GM23248 (cell line): ENCODE measurements at regions not wholly inside any gene's neighbourhood (a gene's known extent, or its start where the extent isn't known, plus 50 kb on each side); places are given as distances from the start of the nearest gene placed in this dataset.

ENCODE experiments used
- DNase-seq: peaks from one replicate; pipeline ENCODE4 v3.0.0-alpha.2; 2015
- H2AFZ ChIP-seq: fragments of 200-600 bp; sonication (generic); 2 replicates; pipeline ENCODE4 v1.6.1; 2016; ENCODE audit warnings: antibody characterized with exemption
- H3F3A ChIP-seq: fragments of 200-600 bp; sonication (generic); 2 replicates; pipeline ENCODE4 v1.6.1; 2016; ENCODE audit warnings: mild to moderate bottlenecking, antibody characterized with exemption, mixed run types; ENCODE audit not compliant: insufficient read depth
- H3K27ac ChIP-seq: fragments of 200-600 bp; sonication (generic); 2 replicates; pipeline ENCODE4 v1.5.1; 2016; ENCODE audit warnings: mild to moderate bottlenecking
- H3K27me3 ChIP-seq: fragments of 200-600 bp; sonication (generic); replicated peaks from 2 replicates; pipeline ENCODE4 v1.6.1; 2016; ENCODE audit warnings: mild to moderate bottlenecking; ENCODE audit not compliant: insufficient read depth
- H3K36me3 ChIP-seq: fragments of 200-600 bp; sonication (generic); 2 replicates; pipeline ENCODE4 v1.6.1; 2016; ENCODE audit warnings: low read depth, mild to moderate bottlenecking
- H3K4me1 ChIP-seq: fragments of 200-600 bp; sonication (generic); 2 replicates; pipeline ENCODE4 v1.6.1; 2016; ENCODE audit warnings: mild to moderate bottlenecking; ENCODE audit not compliant: insufficient read depth
- H3K4me2 ChIP-seq: fragments of 200-600 bp; sonication (generic); one replicate; pipeline ENCODE4 v1.6.1; 2016; ENCODE audit warnings: mild to moderate bottlenecking; ENCODE audit not compliant: unreplicated experiment
- H3K4me3 ChIP-seq: fragments of 200-600 bp; sonication (generic); 2 replicates; pipeline ENCODE4 v1.5.1; 2016; ENCODE audit warnings: mild to moderate bottlenecking
- H3K79me2 ChIP-seq: fragments of 200-600 bp; sonication (generic); 2 replicates; pipeline ENCODE4 v1.6.1; 2016; ENCODE audit warnings: mild to moderate bottlenecking; ENCODE audit not compliant: insufficient read depth
- H3K9ac ChIP-seq: fragments of 200-600 bp; sonication (generic); 2 replicates; pipeline ENCODE4 v1.6.1; 2016; ENCODE audit warnings: mild to moderate bottlenecking
- H3K9me2 ChIP-seq: fragments of 200-600 bp; sonication (generic); 2 replicates; pipeline ENCODE4 v1.6.1; 2016; ENCODE audit warnings: mixed run types, mild to moderate bottlenecking, moderate library complexity; ENCODE audit not compliant: insufficient read depth
- H3K9me3 ChIP-seq: fragments of 200-600 bp; sonication (generic); one replicate; pipeline ENCODE4 v1.6.1; 2017; ENCODE audit warnings: low read depth
- H4K20me1 ChIP-seq: fragments of 200-600 bp; sonication (generic); 2 replicates; pipeline ENCODE4 v1.6.0; 2016; ENCODE audit not compliant: insufficient read depth
- EZH2 ChIP-seq: fragments of 200-600 bp; sonication (generic); IDR thresholded peaks from 2 replicates; pipeline ENCODE4 v1.6.1; 2018; ENCODE audit warnings: antibody characterized with exemption, mild to moderate bottlenecking; ENCODE audit not compliant: insufficient read depth, poor library complexity, severe bottlenecking
- EZH2phosphoT487 ChIP-seq: fragments of 200-600 bp; sonication (generic); IDR thresholded peaks from 2 replicates; pipeline ENCODE4 v1.6.1; 2018; ENCODE audit warnings: antibody characterized with exemption, moderate library complexity, mild to moderate bottlenecking, low read depth; ENCODE audit not compliant: insufficient read depth
- WGBS, 2 experiments: methylation state at CpG; one replicate each; pipeline ENCODE4 v1.1.6; 2015 to 2017; ENCODE audit warnings: low lambda C conversion rate in 2 of 2, low coverage in 1 of 2; ENCODE audit errors: missing lambda C conversion rate in 2 of 2; 5-methylcytosine and 5-hydroxymethylcytosine counted together
- in situ Hi-C: fragments of 300-500 bp; cut with MboI; formaldehyde crosslinking; loops from 2 replicates; pipeline ENCODE4 v1.15.0; 2020

- Histone ChIP-seq H3K27me3 (no peaks in the 10 kb centered on the region), H4K20me1 (no peaks in the 10 kb centered on the region), H3K9me2 (no peaks in the 10 kb centered on the region), H3K27ac (no peak overlapping the region), H3K9ac (no peak overlapping the region), H3F3A (no peaks in the 10 kb centered on the region), H3K4me2 (no peak overlapping the region), H3K36me3 (no peaks in the 10 kb centered on the region), H3K9me3 (no peaks in the 10 kb centered on the region), H3K79me2 (no peaks in the 10 kb centered on the region), H3K4me3 (no peak overlapping the region), H3K4me1 (no peaks in the 10 kb centered on the region), H2AFZ (no peak overlapping the region)
- no peak for TF ChIP-seq EZH2phosphoT487
- TF ChIP-seq EZH2 = no peak
- in situ Hi-C loops = no loop called here
- WGBS, 2 experiments = 45 to 55% methylated on average over 5 of the region's 5 CpGs
- no peak for DNase-seq
Observed at GRCh38 chr2:155599834-155600233, 732.7 kb downstream of the NR4A2 start.

- 5 to 27% methylated on average over 2 of the region's 2 CpGs for WGBS, 2 experiments
- H3K9me2 ChIP-seq = no peaks in the 10 kb centered on the region
- H2AFZ ChIP-seq = no peak overlapping the region
- no peak overlapping the region for H3K9ac ChIP-seq
- H3K27ac ChIP-seq = no peak overlapping the region
- H3F3A ChIP-seq = no peaks in the 10 kb centered on the region
- H3K79me2 ChIP-seq = no peaks in the 10 kb centered on the region
- H3K9me3 ChIP-seq = no peaks in the 10 kb centered on the region
- no peak overlapping the region for H3K4me2 ChIP-seq
- no peaks in the 10 kb centered on the region for H3K36me3 ChIP-seq
- TF ChIP-seq EZH2 = no peak
- no peak for TF ChIP-seq EZH2phosphoT487
- H3K4me3 ChIP-seq = no peak overlapping the region
- no peaks in the 10 kb centered on the region for H3K4me1 ChIP-seq
- in situ Hi-C loops = no loop called here
- H3K27me3 ChIP-seq = no peaks in the 10 kb centered on the region
- no peak for DNase-seq
- no peaks in the 10 kb centered on the region for H4K20me1 ChIP-seq
Observed at GRCh38 chr2:155583674-155584195, 748.8 kb downstream of the NR4A2 start.

DNA sequence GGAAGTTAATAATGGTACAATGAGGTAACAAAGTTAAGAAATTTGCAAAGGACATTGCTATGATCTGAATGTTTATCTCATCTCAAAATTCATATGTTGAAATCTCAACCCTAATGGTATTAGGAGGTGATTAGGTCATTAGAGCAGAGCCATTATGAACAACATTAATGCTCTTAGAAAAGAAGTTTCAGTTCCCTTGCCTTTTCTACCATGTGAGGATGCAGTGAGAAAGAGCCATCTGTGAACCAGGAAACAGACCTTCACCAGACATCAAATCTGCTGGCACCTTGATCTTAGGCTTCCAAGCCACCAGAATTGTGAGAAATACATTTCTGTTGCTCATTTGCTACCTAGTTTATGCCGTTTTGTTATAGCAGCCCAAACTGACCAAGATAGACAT lies 757.6 kb downstream of the NR4A2 start:
- Histone ChIP-seq H3K79me2 (no peaks in the 10 kb centered on the region), H3K4me3 (no peak overlapping the region)
- 0 to 4% methylated on average over 1 of the region's 1 CpG for whole genome bisulfite sequencing, 2 experiments

DNA sequence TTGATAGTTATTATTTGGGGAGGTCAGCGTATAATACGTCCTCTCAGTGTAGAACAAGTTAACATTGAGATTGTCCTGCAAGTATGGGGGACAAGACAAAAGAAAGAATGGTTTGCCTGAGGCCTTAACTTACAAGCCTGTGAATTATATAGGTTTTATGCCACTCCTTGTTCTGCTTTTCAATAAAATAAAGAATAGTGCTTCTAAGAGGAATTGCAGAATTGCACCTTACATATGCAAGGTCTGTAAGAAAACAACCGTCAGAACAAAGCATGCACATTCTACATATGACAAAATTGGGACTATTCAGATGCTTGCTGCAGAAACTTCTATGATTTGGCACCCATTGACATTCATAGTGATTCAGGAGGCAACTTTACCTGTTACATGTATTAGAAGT lies 785.0 kb downstream of the NR4A2 start:
- Histone ChIP-seq H3K27me3 (no peaks in the 10 kb centered on the region), H3K36me3 (no peaks in the 10 kb centered on the region), H3K9me3 (no peaks in the 10 kb centered on the region), H2AFZ (peak overlapping the region; percentile 88), H3K4me3 (peak overlapping the region; percentile 73), H3F3A (no peaks in the 10 kb centered on the region), H3K9me2 (no peaks in the 10 kb centered on the region), H3K79me2 (no peaks in the 10 kb centered on the region), H3K9ac (0 out of 2 replicates have a peak overlapping the region, but pooled peaks have one; percentile 41), H3K4me1 (no peaks in the 10 kb centered on the region), H3K4me2 (peak overlapping the region; percentile 77), H4K20me1 (no peaks in the 10 kb centered on the region), H3K27ac (no peak overlapping the region)
- no peak for TF ChIP-seq EZH2
- TF ChIP-seq EZH2phosphoT487 = no peak
- DNase-seq = peak; percentile 0
- in situ Hi-C loops = no loop called here
- 44 to 52% methylated on average over 3 of the region's 3 CpGs for WGBS, 2 experiments

More for the DNA sequence above, 757.6 kb downstream of the NR4A2 start:
- no peak for DNase-seq
- Histone ChIP-seq H3K4me2 (no peak overlapping the region), H3K9me2 (no peaks in the 10 kb centered on the region), H3K36me3 (no peaks in the 10 kb centered on the region), H3K9me3 (no peaks in the 10 kb centered on the region), H3K27ac (no peak overlapping the region), H3F3A (no peaks in the 10 kb centered on the region), H2AFZ (no peak overlapping the region), H3K27me3 (no peaks in the 10 kb centered on the region), H4K20me1 (no peaks in the 10 kb centered on the region), H3K9ac (no peak overlapping the region), H3K4me1 (no peaks in the 10 kb centered on the region)
- TF ChIP-seq EZH2phosphoT487 (no peak), EZH2 (no peak)
- in situ Hi-C loops = no loop called here
